ENCODE measurements at regions not wholly inside any gene's neighbourhood (a gene's known extent, or its start where the extent isn't known, plus 50 kb on each side); places are given as distances from the start of the nearest gene placed in this dataset.

DNA sequence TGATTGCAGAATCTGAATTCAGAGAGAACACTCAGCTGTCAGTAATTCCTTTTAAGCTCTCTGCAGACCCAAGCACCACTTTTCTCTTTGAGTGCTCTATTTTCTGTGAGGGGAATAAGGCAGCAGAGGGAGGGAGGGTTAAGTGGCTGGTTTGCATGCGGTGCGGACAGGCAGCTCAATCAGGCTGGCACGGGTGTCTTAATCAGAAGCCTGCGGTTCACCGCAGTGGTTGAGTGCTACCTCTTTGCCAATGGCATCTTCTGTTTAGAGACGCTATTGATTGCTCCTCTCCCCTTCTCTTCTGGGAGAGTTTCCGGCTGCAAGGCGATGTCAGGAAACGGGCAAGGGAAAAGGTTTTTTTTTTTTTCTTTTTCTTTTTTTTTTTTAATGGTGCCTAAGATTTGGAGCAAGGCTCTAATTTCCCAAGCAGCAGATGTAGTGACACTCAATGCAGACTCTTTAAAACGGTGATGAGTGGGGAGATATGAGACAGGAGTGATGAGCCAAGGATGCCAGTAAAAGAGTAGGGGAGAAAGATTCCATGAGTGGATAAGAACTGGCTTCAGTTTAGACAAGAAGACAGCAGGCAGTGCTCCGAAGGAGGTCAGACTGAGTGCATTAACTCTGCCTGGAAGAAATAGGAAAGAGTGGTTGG is 533.7 kb upstream of the SEL1L start:
- no peak for TF ChIP-seq POLR2AphosphoS5 (IDR thresholded peaks at IDR 0.05)
- TF ChIP-seq POLR2A (IDR thresholded peaks at IDR 0.05): no peak

Measured in sigmoid colon (tissue), 4 donors.